ENCODE measurements at regions not wholly inside any gene's neighbourhood (a gene's known extent, or its start where the extent isn't known, plus 50 kb on each side); places are given as distances from the start of the nearest gene placed in this dataset.
A peak's percentile ranks its signal among the peaks of the same experiment; 100 is the strongest.

- DNase-seq = no peak
These were observed 123.2 kb upstream of the MAX start for GRCh38 chr14:65225299-65226159.

- no peak for DNase-seq
These were observed 124.7 kb upstream of the MAX start for GRCh38 chr14:65226824-65227604.

DNA sequence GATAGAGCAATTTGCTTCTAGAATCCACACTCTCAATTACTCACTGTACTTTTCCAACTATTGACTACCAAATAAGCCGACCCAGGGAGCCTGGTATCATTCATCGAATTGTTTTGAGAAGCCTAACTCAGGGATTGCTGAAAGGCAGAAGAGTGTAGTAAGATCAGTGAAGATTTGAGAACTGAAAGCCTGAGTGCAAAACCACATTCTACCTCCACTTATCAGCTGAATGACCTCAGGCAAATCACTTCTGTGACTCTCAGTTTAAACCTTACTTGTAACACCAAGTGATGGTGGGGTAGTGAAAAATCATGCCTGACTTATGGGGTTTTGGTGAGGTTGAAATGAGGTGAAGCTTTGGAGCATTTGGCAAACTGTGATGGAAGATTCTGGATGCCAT lies 126.1 kb upstream of the MAX start:
- no peak for DNase-seq

DNA sequence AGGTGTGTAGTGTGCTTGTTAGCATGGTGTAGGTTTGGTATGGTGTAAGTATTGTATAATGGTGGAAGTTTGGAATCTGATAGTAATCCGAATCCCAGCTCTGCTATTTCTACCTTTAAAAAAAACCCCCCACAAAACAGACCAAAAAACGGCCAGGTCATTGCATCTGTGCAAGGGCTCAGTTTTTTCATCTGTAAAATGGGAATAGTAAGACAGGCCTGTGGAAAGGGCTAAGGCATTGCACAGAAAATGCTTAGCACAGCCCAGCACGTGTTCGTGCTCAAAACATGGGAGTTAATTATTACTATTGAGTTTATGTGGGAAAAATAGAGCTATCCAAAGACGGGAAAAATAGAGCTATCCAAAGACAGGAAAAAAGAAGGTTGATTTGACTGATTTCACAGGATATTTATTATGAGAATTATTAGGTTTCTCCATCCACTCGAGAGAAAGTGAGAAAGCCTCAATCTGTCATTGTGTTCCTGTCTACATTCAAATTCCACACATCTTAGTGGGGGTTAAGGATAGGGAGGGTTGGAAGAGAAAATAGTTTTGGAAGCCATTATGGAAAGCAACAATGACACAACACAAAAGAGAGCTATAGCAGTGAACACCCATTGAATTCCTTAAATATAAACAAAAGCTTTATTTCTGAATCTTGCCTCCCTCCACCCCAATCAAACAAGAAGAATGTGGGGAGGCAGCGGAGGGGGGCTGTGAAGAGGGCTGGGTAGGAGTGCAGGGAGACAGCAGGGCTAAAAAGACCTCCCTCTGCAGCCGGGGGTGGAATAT lies 126.8 kb upstream of the MAX start:
- DNase-seq = no peak

DNA sequence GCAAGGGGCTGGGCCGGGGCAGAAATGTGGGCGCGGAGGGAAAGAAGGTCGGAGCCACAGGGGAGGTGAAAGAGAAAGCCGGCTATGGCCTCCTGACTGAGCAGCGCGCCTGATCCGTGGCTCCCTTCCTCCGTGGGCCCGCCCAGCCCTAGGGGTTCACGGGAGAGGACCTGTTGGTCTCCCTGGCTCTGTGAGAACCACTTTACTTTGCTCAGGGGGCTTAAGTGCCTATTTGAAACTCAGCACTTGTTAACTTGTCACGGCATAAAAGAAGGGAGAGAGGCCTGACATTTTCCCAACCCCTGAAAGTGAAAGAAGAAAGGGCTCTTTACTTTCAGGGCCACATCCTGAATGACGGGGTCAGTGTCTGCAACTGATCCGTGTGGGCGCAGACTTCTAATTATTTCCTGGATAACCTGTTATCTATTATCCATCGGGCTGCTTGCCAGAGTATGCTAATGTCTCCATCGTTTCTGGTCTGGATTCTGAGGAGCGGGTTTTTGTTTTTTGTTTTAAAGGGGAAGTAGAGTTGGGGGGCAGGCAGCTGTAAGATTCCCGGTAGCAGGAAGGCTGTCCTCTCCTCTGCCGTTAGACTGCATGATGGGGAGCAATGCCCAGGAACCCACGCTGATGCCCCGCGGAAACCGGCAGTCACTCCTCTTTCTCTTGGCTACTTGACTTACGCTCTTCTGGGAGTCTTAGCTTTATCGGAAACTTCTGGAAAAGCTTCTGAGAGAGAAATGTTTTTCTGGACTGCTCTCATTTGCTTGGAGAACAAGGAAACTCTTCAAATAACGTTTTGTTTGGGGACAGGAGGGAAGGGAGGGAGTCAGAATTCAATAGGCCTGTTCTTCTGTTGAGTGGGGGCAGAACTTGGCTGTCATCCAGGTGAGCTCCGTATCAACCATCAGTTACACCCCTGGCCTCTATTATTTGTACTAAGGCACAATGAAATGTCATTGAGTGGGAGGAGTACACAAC lies 127.7 kb upstream of the MAX start:
- DNase-seq = peak; percentile 52

GRCh38 chr14:65231286-65231980 lies 129.1 kb upstream of the MAX start:
- no peak for DNase-seq

- no peak for DNase-seq
These were observed 132.5 kb upstream of the MAX start for GRCh38 chr14:65234752-65235361.

GRCh38 chr14:65237023-65237814 lies 134.9 kb upstream of the MAX start:
- DNase-seq = no peak

- DNase-seq = no peak
These were observed 135.6 kb upstream of the MAX start for GRCh38 chr14:65237941-65238340.

GRCh38 chr14:65238456-65238855 lies 136.1 kb upstream of the MAX start:
- DNase-seq = no peak

- DNase-seq = no peak
These were observed 137.0 kb upstream of the MAX start for GRCh38 chr14:65239143-65239937.

GRCh38 chr14:65239938-65240296 lies 137.6 kb upstream of the MAX start:
- no peak for DNase-seq

- DNase-seq = no peak
These were observed 138.9 kb upstream of the MAX start for GRCh38 chr14:65241125-65241752.

GRCh38 chr14:65242732-65243134 lies 140.4 kb upstream of the MAX start:
- no peak for DNase-seq

DNA sequence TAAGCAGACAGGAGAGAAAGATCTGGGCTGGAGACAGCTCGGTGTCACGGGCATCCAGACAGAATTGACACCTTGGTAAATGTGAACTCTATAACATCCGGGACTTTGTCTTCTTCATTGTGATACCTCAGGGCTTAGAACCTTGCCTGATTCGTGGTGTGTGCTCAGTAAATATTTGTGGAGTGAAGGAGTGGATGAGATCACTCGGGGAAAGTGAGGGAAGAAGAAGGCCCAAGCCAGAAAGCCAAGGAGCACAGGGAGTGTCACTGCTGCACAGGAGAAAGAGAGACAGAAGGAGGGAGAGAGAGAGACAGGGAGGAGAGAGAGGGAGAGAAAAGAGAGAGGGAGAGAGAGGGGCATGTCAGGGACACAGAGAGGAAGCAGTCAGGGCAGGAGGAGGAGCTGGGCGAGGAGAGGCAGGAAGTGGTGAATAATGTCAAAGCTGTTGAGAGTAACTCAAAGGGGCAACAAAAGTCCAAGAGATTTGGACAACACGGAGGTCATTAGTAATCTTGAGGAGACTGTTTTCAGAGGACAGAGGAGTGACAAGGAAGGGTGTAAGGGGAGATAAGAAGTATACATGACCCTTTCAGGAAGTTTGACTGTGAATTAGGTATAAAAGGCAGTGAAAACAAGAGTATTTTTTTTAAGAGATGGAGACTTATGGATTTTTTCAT lies 141.6 kb upstream of the MAX start:
- DNase-seq = peak; percentile 27

DNA sequence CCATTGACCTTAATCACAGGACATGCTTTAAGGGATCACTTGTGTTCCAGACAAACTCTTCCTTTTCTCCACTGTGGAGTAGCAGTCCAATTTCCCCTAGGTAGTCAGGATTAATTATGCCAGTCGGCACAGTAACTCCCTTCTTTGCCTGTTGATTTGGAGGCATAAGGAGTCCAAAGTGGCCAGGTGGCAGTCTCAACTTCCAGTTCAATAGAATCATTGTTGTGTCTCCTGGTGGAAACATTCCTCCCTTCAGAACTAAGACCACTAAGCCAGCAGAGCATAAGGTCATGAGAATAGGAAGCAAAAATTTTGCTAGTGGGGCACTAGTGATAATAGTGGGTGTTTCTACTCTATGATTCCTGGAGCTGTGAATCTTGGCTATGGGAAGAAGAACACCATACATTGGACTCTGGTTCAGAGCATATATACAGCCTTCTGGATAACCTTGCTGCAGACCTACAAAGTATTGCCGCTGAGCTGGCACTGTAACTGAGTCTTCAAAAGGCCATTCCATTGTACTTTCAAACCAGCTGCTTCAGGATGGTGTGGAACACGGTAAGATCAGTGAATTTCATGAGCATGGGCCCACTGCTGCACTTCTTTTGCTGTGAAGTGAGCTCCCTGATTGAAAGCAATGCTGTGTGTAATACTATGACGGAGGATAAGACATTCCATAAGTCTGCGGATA lies 147.3 kb upstream of the MAX start:
- DNase-seq = no peak

DNA sequence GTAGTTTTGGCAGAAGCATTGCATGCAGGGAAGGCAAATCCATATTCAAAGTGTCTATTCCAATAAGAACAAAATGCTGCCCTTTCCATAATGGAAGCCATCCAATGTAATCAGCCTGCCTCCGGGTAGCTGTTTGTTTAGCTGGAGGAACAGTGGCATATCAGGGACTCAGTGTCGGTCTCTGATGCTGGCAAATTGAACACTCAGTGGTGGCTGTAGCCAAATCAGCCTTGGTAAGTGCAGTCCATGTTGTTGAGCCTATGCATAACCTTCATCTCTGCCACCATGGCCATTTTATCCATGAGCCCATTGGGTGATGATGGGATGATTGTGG lies 147.8 kb upstream of the MAX start:
- no peak for DNase-seq

GRCh38 chr14:65251213-65251612 lies 148.9 kb upstream of the MAX start:
- no peak for DNase-seq
